ENCODE measurements at regions not wholly inside any gene's neighbourhood (a gene's known extent, or its start where the extent isn't known, plus 50 kb on each side); places are given as distances from the start of the nearest gene placed in this dataset.

GRCh38 chr5:56305001-56305950 lies 72.1 kb upstream of the ANKRD55 start:
- no peak overlapping the region for H3K4me3 ChIP-seq (replicated peaks; ENCODE audit: insufficient read depth, low read length)
- H3K27ac ChIP-seq (replicated peaks): no peak overlapping the region
- TF ChIP-seq POLR2AphosphoS5 (IDR thresholded peaks at IDR 0.05; ENCODE audit: low read depth) (no peak), SPI1 (IDR thresholded peaks at IDR 0.05; ENCODE audit: borderline replicate concordance, low read depth) (no peak), GABPA (IDR thresholded peaks at IDR 0.05; ENCODE audit: low read depth) (no peak)
- TF ChIP-seq, protein P1, sequence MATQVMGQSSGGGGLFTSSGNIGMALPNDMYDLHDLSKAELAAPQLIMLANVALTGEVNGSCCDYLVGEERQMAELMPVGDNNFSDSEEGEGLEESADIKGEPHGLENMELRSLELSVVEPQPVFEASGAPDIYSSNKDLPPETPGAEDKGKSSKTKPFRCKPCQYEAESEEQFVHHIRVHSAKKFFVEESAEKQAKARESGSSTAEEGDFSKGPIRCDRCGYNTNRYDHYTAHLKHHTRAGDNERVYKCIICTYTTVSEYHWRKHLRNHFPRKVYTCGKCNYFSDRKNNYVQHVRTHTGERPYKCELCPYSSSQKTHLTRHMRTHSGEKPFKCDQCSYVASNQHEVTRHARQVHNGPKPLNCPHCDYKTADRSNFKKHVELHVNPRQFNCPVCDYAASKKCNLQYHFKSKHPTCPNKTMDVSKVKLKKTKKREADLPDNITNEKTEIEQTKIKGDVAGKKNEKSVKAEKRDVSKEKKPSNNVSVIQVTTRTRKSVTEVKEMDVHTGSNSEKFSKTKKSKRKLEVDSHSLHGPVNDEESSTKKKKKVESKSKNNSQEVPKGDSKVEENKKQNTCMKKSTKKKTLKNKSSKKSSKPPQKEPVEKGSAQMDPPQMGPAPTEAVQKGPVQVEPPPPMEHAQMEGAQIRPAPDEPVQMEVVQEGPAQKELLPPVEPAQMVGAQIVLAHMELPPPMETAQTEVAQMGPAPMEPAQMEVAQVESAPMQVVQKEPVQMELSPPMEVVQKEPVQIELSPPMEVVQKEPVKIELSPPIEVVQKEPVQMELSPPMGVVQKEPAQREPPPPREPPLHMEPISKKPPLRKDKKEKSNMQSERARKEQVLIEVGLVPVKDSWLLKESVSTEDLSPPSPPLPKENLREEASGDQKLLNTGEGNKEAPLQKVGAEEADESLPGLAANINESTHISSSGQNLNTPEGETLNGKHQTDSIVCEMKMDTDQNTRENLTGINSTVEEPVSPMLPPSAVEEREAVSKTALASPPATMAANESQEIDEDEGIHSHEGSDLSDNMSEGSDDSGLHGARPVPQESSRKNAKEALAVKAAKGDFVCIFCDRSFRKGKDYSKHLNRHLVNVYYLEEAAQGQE (IDR thresholded peaks at IDR 0.05; ENCODE audit: insufficient replicate concordance, low read depth): no peak
- TF ChIP-seq, protein P2, sequence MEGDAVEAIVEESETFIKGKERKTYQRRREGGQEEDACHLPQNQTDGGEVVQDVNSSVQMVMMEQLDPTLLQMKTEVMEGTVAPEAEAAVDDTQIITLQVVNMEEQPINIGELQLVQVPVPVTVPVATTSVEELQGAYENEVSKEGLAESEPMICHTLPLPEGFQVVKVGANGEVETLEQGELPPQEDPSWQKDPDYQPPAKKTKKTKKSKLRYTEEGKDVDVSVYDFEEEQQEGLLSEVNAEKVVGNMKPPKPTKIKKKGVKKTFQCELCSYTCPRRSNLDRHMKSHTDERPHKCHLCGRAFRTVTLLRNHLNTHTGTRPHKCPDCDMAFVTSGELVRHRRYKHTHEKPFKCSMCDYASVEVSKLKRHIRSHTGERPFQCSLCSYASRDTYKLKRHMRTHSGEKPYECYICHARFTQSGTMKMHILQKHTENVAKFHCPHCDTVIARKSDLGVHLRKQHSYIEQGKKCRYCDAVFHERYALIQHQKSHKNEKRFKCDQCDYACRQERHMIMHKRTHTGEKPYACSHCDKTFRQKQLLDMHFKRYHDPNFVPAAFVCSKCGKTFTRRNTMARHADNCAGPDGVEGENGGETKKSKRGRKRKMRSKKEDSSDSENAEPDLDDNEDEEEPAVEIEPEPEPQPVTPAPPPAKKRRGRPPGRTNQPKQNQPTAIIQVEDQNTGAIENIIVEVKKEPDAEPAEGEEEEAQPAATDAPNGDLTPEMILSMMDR (IDR thresholded peaks at IDR 0.05; ENCODE audit: insufficient read depth, low read length): no peak
- no peaks in the 10 kb centered on the region for H3K27me3 ChIP-seq (ENCODE audit: insufficient read depth, poor library complexity, severe bottlenecking)
- no peak for DNase-seq (ENCODE audit: low read depth in 1 of 2, low spot score in 1 of 2)

DNA sequence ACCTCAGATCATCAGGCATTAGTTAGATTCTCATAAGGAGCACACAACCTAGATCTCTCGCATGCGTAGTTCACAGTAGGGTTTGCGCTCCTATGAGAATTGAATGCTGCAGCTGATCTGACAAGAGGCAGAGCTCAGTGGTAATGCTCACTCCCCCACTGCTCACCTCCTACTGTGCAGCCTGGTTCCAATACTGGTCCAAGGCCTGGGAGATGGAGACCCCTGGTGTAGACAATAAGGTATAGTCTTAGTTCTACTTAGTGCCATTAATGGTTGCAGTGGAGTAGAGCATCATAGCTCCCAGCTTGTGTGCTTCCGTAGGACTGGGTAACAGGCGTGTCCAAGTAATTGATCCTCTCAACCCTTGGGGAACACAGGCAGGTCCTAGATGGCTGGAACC lies 70.4 kb upstream of the ANKRD55 start:
- no peak for TF ChIP-seq POLR2AphosphoS5 (IDR thresholded peaks at IDR 0.05; ENCODE audit: low read depth)
- TF ChIP-seq, protein P1 (IDR thresholded peaks at IDR 0.05; ENCODE audit: insufficient replicate concordance, low read depth): no peak
- TF ChIP-seq, protein P2 (IDR thresholded peaks at IDR 0.05; ENCODE audit: insufficient read depth, low read length): no peak
- TF ChIP-seq GABPA (IDR thresholded peaks at IDR 0.05; ENCODE audit: low read depth): no peak
- TF ChIP-seq SPI1 (IDR thresholded peaks at IDR 0.05; ENCODE audit: borderline replicate concordance, low read depth): no peak
- no peak overlapping the region for H3K27ac ChIP-seq (replicated peaks)
- DNase-seq (ENCODE audit: low read depth in 1 of 2, low spot score in 1 of 2): no peak
- H3K4me3 ChIP-seq (replicated peaks; ENCODE audit: insufficient read depth, low read length): no peak overlapping the region
- no peaks in the 10 kb centered on the region for H3K27me3 ChIP-seq (ENCODE audit: insufficient read depth, poor library complexity, severe bottlenecking)

GRCh38 chr5:56302027-56302426 lies 68.9 kb upstream of the ANKRD55 start:
- TF ChIP-seq, protein P2 (IDR thresholded peaks at IDR 0.05; ENCODE audit: insufficient read depth, low read length): no peak
- TF ChIP-seq, protein P1 (IDR thresholded peaks at IDR 0.05; ENCODE audit: insufficient replicate concordance, low read depth): no peak
- TF ChIP-seq GABPA (IDR thresholded peaks at IDR 0.05; ENCODE audit: low read depth) (no peak), SPI1 (IDR thresholded peaks at IDR 0.05; ENCODE audit: borderline replicate concordance, low read depth) (no peak), POLR2AphosphoS5 (IDR thresholded peaks at IDR 0.05; ENCODE audit: low read depth) (no peak)
- DNase-seq (ENCODE audit: low read depth in 1 of 2, low spot score in 1 of 2): no peak
- Histone ChIP-seq H3K4me3 (replicated peaks; ENCODE audit: insufficient read depth, low read length) (no peak overlapping the region), H3K27ac (replicated peaks) (no peak overlapping the region), H3K27me3 (ENCODE audit: insufficient read depth, poor library complexity, severe bottlenecking) (no peaks in the 10 kb centered on the region)

All from HL-60 (cell line).